AG10803 (cell line): ENCODE measurements at regions not wholly inside any gene's neighbourhood (a gene's known extent, or its start where the extent isn't known, plus 50 kb on each side); places are given as distances from the start of the nearest gene placed in this dataset.

Experiments
- DNase-seq: peaks from one replicate; pipeline ENCODE4 v3.0.0; 2010; ENCODE audit warnings: low read depth
- H3K4me3 ChIP-seq: 2 replicates; pipeline ENCODE4 v1.5.1; 2011; ENCODE audit warnings: mild to moderate bottlenecking, low read length, control low read depth
- CTCF ChIP-seq: conservative IDR thresholded peaks from 2 replicates; pipeline ENCODE4 v1.5.1; 2011; ENCODE audit warnings: mild to moderate bottlenecking, low read length, control low read depth, inconsistent platforms

DNA sequence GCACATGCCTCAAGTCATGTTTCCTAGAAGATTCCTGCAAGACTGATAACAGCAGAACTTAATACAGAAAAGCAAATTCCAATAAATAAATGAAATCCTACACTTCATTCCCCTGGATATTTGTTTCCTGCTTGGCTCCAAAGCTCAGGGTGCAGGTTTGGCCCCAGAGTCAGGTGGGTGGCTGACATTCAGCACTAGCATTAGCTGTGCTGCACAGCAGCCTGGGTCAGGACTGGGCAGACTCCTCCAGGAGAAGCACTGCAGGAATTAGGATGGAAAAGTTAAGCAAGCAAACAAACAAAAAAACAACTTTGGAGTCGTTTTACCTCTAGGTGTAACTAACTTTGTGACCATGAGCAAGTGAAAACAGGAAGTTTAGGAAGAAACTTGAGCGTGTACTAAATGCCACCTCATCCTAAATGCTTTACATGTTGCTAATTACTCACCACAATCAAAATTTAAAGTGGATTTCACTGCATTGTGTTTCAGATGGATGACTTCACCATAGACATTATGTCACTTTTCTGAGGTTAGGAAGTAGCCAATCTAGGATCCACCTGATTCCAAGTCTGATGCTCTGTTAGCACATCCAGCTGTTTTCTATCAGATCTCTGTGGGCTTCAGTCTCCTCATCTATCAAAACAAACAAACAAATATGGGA lies 239.4 kb downstream of the C7orf25 start:
- TF ChIP-seq CTCF: no peak
- H3K4me3 ChIP-seq: no peak overlapping the region
- DNase-seq: peak; percentile 12

DNA sequence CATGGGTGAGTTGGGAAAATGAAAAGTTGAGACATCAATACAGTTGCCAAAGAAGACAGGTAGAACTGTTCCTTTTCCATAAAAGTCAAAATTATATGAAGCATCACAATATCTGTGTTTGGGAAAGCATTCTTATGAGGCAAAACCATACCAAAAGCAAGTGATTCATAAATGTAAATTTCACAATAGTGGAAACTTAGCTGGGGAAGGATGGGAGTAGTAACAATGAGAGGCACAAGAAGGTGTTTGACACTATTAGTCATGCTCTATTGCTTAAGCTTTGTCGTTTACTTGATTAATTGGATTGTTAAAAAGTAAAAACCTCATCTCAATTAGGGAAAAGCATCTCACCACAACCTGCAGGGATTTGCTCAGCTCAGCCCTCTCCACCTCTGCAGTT lies 240.2 kb downstream of the C7orf25 start:
- peak; percentile 84 for DNase-seq
- no peak for TF ChIP-seq CTCF
- H3K4me3 ChIP-seq: no peak overlapping the region

DNA sequence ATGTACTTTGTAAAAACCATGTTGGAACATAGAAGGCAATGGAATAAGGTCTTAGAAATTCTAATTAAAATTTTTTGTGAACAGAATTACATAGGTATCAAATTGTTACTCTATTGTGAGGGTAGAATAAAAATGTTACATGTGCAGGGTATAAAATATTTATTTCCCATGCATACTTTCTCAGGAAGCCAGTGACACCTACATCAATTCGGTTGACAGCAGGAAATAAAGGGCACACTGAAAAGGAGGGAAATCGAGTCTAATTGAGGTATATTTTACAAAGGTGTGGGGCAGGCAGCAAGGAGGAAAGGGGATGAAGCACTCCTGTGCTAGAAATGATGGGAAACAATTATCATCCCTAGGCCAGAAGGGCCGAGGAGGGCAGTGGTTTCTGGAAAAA lies 244.9 kb downstream of the C7orf25 start:
- TF ChIP-seq CTCF: no peak
- no peak overlapping the region for H3K4me3 ChIP-seq
- no peak for DNase-seq

DNA sequence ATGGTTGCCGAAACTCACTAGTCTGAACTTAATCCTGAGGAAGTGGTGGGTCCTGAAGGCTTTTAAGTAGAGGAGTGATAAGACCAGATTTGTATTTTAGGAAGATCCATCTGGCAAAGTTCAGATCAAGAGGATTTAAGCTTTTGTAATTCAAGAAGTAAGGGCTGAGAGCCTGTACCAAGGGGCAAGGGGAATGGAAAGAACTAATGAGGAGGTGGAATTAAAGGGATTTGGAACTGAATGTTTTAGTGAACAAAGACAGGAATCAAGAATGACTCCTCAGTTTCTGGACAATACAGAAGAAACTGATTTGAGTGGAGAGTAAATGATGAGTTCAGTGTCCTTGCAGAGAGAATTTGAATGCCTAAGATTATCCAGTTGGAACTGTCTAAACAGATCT lies 249.0 kb downstream of the C7orf25 start:
- H3K4me3 ChIP-seq: no peak overlapping the region
- DNase-seq: no peak
- TF ChIP-seq CTCF: no peak

GRCh38 chr7:42661312-42661711 lies 250.6 kb downstream of the C7orf25 start:
- DNase-seq: peak; percentile 82
- no peak for TF ChIP-seq CTCF
- no peak overlapping the region for H3K4me3 ChIP-seq

DNA sequence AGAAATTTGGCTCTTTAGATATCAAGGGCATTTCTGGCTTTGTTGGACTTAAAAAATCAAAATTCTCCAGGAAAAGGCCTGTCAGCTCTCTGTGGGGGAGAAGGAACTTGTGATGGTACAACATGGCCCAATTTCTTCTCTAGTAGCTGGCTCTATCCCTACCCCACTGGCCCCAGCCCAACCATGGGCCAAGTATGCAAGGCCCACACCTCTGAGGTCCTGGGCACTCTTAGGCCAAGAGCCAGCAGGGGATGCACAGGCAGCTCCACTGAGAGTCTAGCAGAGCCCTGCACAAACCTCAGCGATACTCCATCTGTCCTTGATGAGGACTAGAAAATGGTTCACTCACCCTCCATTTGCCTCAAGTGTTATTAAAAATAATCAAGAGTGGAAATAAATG lies 261.2 kb downstream of the C7orf25 start:
- no peak overlapping the region for H3K4me3 ChIP-seq
- no peak for DNase-seq
- TF ChIP-seq CTCF: no peak

GRCh38 chr7:42650171-42650570 lies 261.7 kb downstream of the C7orf25 start:
- no peak for DNase-seq
- TF ChIP-seq CTCF: no peak
- H3K4me3 ChIP-seq: no peak overlapping the region
